Psoas muscle (tissue), 7 donors: ENCODE measurements at regions not wholly inside any gene's neighbourhood (a gene's known extent, or its start where the extent isn't known, plus 50 kb on each side); places are given as distances from the start of the nearest gene placed in this dataset.
"Not testable (repeated sequence)": the region's sequence is repeated elsewhere in the genome, so short reads cannot be mapped to it uniquely, and the experiment has no call there.

ENCODE experiments used
- ATAC-seq, 4 donors: fragments of 200-7000 bp; cut with Tn5 transposase; one replicate each; pipeline ENCODE4 v1.9.1; 2020; ENCODE audit warnings: moderate library complexity in 3 of 4, mild to moderate bottlenecking in 2 of 4
- DNase-seq, 2 donors: peaks; one replicate each; pipeline ENCODE4 v3.0.0-alpha.2; 2020
- H3K27ac ChIP-seq: fragments of 200-600 bp; one replicate; pipeline ENCODE4 v1.8.0; 2022
- H3K27me3 ChIP-seq, 3 donors: fragments of 200-600 bp in 1 of 3; one replicate each; pipeline versions ENCODE4 v1.6.1 to v1.8.0; 2013 to 2022; ENCODE audit warnings: low read length in 2 of 3, mild to moderate bottlenecking in 2 of 3, moderate library complexity in 1 of 3; ENCODE audit not compliant: insufficient read depth in 3 of 3
- H3K36me3 ChIP-seq, 2 donors: fragments of 200-600 bp in 1 of 2; one replicate each; pipeline versions ENCODE4 v1.6.1 to v1.8.0; 2013 to 2022; ENCODE audit warnings: low read depth in 1 of 2, mild to moderate bottlenecking in 1 of 2, moderate library complexity in 1 of 2; ENCODE audit not compliant: insufficient read depth in 1 of 2
- H3K4me1 ChIP-seq: fragments of 200-600 bp; one replicate; pipeline ENCODE4 v1.8.0; 2022
- H3K4me3 ChIP-seq: fragments of 200-600 bp; one replicate; pipeline ENCODE4 v1.8.0; 2022; ENCODE audit warnings: mild to moderate bottlenecking
- H3K9me3 ChIP-seq: fragments of 200-600 bp; one replicate; pipeline ENCODE4 v1.8.0; 2022
- CTCF ChIP-seq: fragments of 200-600 bp; IDR thresholded peaks from one replicate; pipeline ENCODE4 v1.8.0; 2022; ENCODE audit warnings: antibody characterized with exemption
- WGBS, 3 donors: extraction: QIAGEN DNeasy Blood & Tissue Kit; methylation state at CpG; one replicate each; pipeline versions ENCODE4 v1.1.6 to v1.1.7; 2013; 5-methylcytosine and 5-hydroxymethylcytosine counted together
- intact Hi-C, 2 donors: fragments of 100-400 bp; cut with DNase I; formaldehyde crosslinking; loops; one replicate each; pipeline versions ENCODE4 v1.11.0 to v1.14.2; 2022
- donor health status: healthy with polysubstance abuse.
- donor health status: DM: no; HTN: no; CAD: no; lungs with moderate emphysema.
- donor health status: Bipolar disorder and iron deficiency.
- donor health status: healthy.
- donor health status: DM: yes; HTN: yes; CAD: no.
- donor health status: DM: no; HTN: no; CAD: no.
- donor health status: DM: yes; HTN: yes; CAD: no.

GRCh38 chr6:153984811-153985210, 54.2 kb upstream of the OPRM1 start:
- Histone ChIP-seq H3K4me3 (no peak overlapping the region), H3K27me3 (no peaks in the 10 kb centered on the region), H3K9me3 (no peaks in the 10 kb centered on the region), H3K27ac (no peak overlapping the region), H3K36me3 (no peaks in the 10 kb centered on the region), H3K4me1 (no peaks in the 10 kb centered on the region)
- intact Hi-C loops = no loop called here
- no peak for TF ChIP-seq CTCF
- DNase-seq = no peak
- no peak for ATAC-seq
- 51 to 58% (median 56%) methylated on average over 1 of the region's 1 CpG for WGBS, 3 donors

- 46 to 62% (median 55%) methylated on average over 2 of the region's 2 CpGs for WGBS, 3 donors
- no peak for DNase-seq
Observed at GRCh38 chr6:153980171-153980570, 58.9 kb upstream of the OPRM1 start.

GRCh38 chr6:153978911-153979548, 60.0 kb upstream of the OPRM1 start:
- H3K27ac ChIP-seq, ATAC-seq, H3K4me3 ChIP-seq, H3K4me1 ChIP-seq, H3K9me3 ChIP-seq, H3K27me3 ChIP-seq, DNase-seq, intact Hi-C loops, H3K36me3 ChIP-seq: not testable (repeated sequence)
- 88 to 92% (median 91%) methylated on average over 25 to 26 of the region's 26 CpGs for WGBS, 3 donors

More at GRCh38 chr6:153980171-153980570, 58.9 kb upstream of the OPRM1 start:
- intact Hi-C loops = no loop called here
- no peak for TF ChIP-seq CTCF
- Histone ChIP-seq H3K9me3 (no peaks in the 10 kb centered on the region), H3K4me1 (no peaks in the 10 kb centered on the region), H3K27ac (no peak overlapping the region), H3K27me3 (no peaks in the 10 kb centered on the region), H3K36me3 (no peaks in the 10 kb centered on the region), H3K4me3 (no peak overlapping the region)
- ATAC-seq = no peak

GRCh38 chr6:153976921-153977693, 61.9 kb upstream of the OPRM1 start:
- 20 to 39% (median 22%) methylated on average over 7 of the region's 7 CpGs for WGBS, 3 donors
- Histone ChIP-seq H3K27me3 (no peaks in the 10 kb centered on the region), H3K9me3 (no peaks in the 10 kb centered on the region), H3K36me3 (no peaks in the 10 kb centered on the region), H3K4me3 (no peak overlapping the region), H3K27ac (no peak overlapping the region), H3K4me1 (no peaks in the 10 kb centered on the region)
- TF ChIP-seq CTCF = no peak
- DNase-seq (no peak), ATAC-seq (no peak)
- intact Hi-C loops = no loop called here

- Histone ChIP-seq H3K27me3 (no peaks in the 10 kb centered on the region), H3K9me3 (no peaks in the 10 kb centered on the region), H3K27ac (no peak overlapping the region), H3K36me3 (no peaks in the 10 kb centered on the region), H3K4me3 (no peak overlapping the region), H3K4me1 (no peaks in the 10 kb centered on the region)
- DNase-seq = no peak
- no peak for TF ChIP-seq CTCF
- 34 to 52% (median 41%) methylated on average over 4 of the region's 4 CpGs for WGBS, 3 donors
- intact Hi-C loops = no loop called here
- no peak for ATAC-seq
Observed at GRCh38 chr6:153966001-153966400, 73.0 kb upstream of the OPRM1 start.
